ENCODE measurements at regions not wholly inside any gene's neighbourhood (a gene's known extent, or its start where the extent isn't known, plus 50 kb on each side); places are given as distances from the start of the nearest gene placed in this dataset.

- TF ChIP-seq CTCF (IDR thresholded peaks at IDR 0.05) (no peak), EP300 (IDR thresholded peaks at IDR 0.05) (no peak), POLR2A (IDR thresholded peaks at IDR 0.05) (no peak), POLR2AphosphoS5 (IDR thresholded peaks at IDR 0.05) (no peak)
Observed at GRCh38 chr2:145692971-145693478, 1173.1 kb upstream of the ZEB2 start.

All from suprapubic skin (tissue), 4 donors.